GM18873 (cell line): ENCODE measurements at regions not wholly inside any gene's neighbourhood (a gene's known extent, or its start where the extent isn't known, plus 50 kb on each side); places are given as distances from the start of the nearest gene placed in this dataset.
"Not testable (repeated sequence)": the region's sequence is repeated elsewhere in the genome, so short reads cannot be mapped to it uniquely, and the experiment has no call there.

Experiments
- ATAC-seq: cut with Tn5 transposase; IDR thresholded peaks from one replicate; pipeline ENCODE4 v1.9.1; 2021; ENCODE audit warnings: mild to moderate bottlenecking, moderate library complexity, moderate number of reproducible peaks; ENCODE audit not compliant: unreplicated experiment, low FRiP score

DNA sequence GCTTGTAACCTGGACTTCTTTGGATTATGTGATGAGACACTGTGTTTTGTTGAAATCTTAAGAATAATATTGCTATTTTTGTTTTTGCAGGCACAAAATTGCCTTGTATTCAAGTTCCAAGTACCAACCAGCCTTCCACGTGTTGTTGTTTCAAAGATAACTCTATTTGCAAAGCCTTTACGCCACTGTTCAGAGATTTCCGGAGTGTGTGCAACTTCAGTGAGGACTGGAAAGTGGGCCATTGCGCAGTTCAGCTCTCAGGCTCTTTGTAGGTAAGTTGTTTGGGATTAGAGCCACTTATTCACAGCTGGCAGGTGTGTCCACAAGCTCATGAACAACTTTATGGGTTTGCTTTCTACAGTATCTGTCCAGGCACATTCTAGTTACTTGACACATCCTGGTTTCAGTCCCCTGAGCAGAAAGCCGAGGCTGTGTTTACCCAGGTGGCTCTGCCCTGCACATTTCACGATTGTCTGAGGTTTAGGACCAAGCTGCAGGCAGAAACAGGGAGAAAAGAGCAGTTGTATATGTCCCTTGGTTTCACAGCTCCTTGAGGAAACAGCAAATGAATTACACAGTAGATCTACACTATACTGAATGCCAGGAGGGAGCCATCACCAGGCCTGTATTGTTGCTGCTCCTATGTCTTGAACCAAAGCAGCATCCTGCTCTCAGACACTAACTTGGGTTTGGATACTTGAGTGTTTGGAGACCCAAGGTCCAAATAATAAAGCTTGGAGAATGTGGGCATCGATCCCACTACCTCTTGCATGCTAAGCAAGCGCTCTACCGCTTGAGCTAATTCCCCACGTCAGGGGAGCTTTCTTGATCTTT lies 136.1 kb upstream of the ZNF322 start:
- not testable (repeated sequence) for ATAC-seq

- ATAC-seq: not testable (repeated sequence)
Observed at GRCh38 chr6:26799903-26800633, 140.5 kb upstream of the ZNF322 start.

DNA sequence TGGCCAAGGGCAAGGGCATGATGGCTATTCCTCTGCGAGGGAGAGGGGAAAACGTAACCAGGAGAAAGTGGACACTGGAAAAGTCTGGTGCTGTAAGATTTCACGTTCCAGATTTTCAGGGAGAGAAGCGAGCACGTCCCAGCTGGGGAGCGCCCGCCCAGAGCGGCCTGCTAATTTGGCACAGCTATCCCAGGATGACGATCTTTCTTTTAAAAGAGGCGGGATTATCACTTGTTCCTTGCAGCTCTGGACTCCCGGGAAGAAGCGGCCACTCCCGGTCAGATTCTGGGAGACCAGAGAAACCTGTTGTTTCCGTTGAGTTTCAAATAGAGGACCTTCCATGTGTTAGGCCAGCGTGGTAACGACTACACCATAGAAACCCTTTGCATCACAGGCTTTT lies 144.2 kb upstream of the ZNF322 start:
- not testable (repeated sequence) for ATAC-seq

- ATAC-seq: not testable (repeated sequence)
Observed at GRCh38 chr6:26811486-26812116, 152.1 kb upstream of the ZNF322 start.

- not testable (repeated sequence) for ATAC-seq
Observed at GRCh38 chr6:26818640-26819225, 159.2 kb upstream of the ZNF322 start.

DNA sequence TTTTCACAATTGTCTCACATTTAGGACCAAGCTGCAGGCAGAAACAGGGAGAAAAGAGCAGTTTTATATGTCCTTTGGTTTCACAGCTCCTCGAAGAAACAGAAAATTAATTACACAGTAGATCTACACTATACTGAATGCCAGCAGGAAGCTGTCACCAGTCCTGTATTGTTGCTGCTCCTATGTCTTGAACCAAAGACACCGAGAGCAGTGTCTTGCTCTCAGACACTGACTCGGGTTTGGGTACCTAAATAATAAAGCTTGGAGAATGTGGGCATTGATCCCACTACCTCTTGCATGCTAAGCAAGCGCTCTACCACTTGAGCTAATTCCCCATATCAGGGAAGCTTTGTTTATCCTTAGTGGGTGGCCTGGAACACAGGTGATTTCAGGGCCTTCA lies 168.4 kb upstream of the ZNF322 start:
- ATAC-seq: not testable (repeated sequence)

DNA sequence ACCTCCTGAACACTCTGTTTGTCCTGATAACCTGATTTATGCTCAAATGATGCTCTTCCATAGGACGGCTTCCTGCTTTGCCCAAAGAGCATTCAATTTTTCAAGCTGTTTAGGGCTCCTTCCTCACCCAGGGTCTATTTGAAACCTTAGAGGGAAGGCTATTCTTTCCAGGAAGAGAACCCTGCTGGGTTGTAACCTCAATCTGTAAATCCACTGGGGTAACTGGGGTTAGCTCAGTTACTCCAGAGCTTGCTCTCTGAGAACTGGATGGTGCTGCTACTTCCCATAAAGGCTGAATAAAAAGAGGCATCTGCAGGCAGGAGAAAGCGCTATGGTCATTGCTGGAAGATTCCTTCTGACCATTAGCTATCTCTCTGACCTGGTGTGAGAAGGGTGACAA lies 169.9 kb upstream of the ZNF322 start:
- ATAC-seq: not testable (repeated sequence)

DNA sequence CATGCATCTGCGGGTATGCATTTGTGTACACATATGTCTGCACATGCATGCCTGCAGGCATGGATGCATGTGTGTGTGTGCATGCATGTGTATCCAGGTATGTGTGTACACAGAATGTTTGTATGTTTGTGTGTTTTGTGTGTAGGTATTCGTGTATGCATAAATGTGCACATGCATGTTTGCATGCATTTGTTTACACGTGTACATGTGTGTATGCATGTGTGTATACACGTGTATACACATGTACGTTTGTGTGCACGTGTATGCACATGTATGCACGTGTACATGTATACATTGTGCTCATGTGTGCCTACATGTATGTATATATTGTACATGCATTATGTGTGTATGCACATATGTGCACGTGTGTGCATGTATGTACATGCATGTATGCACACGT lies 171.4 kb upstream of the ZNF322 start:
- ATAC-seq: not testable (repeated sequence)

- not testable (repeated sequence) for ATAC-seq
Observed at GRCh38 chr6:26835707-26836106, 176.2 kb upstream of the ZNF322 start.

DNA sequence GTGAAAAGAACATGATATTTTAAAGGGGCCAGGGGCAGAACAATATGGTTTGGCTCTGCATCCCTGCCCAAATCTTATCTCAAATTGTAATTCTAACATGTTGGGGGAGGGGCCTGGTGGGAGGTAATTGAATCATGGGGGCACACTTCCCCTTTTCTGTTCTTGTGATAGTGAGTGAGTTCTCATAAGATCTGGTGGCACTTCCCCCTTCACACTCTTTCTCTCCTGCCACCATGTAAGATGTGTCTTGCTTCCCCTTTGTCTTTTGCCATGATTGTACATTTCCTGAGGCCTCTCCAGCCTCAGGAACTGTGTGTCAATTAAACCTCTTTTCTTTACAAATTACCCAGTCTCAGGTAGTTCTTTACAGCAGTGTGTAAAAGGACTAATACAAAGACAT lies 177.1 kb upstream of the ZNF322 start:
- ATAC-seq: not testable (repeated sequence)

- ATAC-seq: not testable (repeated sequence)
Observed at GRCh38 chr6:26844823-26845222, 185.3 kb upstream of the ZNF322 start.

GRCh38 chr6:26857289-26857688 lies 197.7 kb upstream of the ZNF322 start:
- ATAC-seq: not testable (repeated sequence)

- not testable (repeated sequence) for ATAC-seq
Observed at GRCh38 chr6:26859067-26859770, 199.7 kb upstream of the ZNF322 start.

DNA sequence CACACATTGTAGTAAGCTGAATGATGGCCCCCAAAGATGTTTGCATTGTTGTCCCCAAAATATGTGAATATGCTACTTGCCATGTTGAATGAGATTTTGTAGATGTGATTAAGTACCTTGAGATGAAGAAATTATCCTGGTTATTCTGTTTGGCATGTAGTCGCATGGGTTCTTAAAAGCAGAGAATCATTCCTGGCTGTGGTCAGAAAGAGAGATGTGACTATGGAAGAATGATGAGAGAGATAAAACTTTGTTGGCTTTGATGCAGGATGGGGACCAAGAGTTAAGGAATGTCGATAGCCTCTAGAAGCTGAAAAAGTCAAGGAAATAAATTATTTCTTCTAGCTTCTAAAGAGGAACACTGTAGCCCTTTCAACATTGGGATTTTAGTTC lies 200.2 kb upstream of the ZNF322 start:
- not testable (repeated sequence) for ATAC-seq

DNA sequence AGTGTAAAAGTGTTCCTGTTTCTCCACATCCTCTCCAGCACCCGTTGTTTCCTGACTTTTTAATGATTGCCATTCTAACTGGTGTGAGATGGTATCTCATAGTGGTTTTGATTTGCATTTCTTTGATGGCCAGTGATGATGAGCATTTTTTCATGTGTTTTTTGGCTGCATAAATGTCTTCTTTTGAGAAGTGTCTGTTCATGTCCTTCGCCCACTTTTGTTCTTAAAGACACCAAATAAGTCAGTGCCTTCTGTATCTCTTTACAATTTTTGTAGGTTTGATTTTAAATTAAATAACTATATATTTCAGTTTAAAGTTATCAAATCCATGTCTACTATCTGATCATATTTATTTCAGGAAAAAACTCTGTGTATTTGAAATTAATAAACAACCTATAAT lies 202.4 kb upstream of the ZNF322 start:
- not testable (repeated sequence) for ATAC-seq

- not testable (repeated sequence) for ATAC-seq
Observed at GRCh38 chr6:26863641-26864040, 204.1 kb upstream of the ZNF322 start.

GRCh38 chr6:26898785-26899184 lies 239.2 kb upstream of the ZNF322 start:
- not testable (repeated sequence) for ATAC-seq

DNA sequence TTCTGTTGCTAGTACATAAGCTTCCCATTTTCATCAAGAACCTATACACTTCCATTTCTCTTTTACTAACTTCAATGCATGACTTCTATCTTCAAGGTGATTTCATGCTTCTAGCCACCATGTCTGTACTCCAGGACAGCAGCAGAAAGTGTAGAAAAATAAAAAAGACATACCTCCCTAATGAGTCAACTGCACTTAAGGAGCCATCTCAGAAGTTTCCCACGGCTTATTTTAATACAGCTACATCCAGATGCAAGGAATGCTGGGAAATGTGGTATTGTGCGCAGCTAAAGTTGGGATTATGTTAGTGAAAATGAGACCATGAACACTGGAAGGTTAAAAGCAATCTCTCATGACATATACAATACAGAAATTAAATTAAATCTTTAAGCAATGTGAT lies 264.7 kb upstream of the ZNF322 start:
- not testable (repeated sequence) for ATAC-seq

GRCh38 chr6:26928190-26928589 lies 268.6 kb upstream of the ZNF322 start:
- not testable (repeated sequence) for ATAC-seq

GRCh38 chr6:26937258-26937657 lies 277.7 kb upstream of the ZNF322 start:
- ATAC-seq: not testable (repeated sequence)
